HUES6 (cell line): ENCODE measurements at regions not wholly inside any gene's neighbourhood (a gene's known extent, or its start where the extent isn't known, plus 50 kb on each side); places are given as distances from the start of the nearest gene placed in this dataset.

ENCODE experiments used
- H3K27ac ChIP-seq: 2 replicates; pipeline ENCODE4 v1.7.0; 2013; ENCODE audit warnings: low read depth, mild to moderate bottlenecking, low read length, inconsistent platforms
- H3K27me3 ChIP-seq: 2 replicates; pipeline ENCODE4 v1.6.1; 2013; ENCODE audit warnings: low read length; ENCODE audit not compliant: control insufficient read depth, insufficient read depth
- H3K36me3 ChIP-seq: 2 replicates; pipeline ENCODE4 v1.6.1; 2013; ENCODE audit warnings: low read length; ENCODE audit not compliant: control insufficient read depth, insufficient read depth
- H3K4me1 ChIP-seq: 2 replicates; pipeline ENCODE4 v1.6.1; 2013; ENCODE audit warnings: low read length; ENCODE audit not compliant: control insufficient read depth, insufficient read depth
- H3K4me3 ChIP-seq: 2 replicates; pipeline ENCODE4 v1.5.1; 2013; ENCODE audit warnings: low read depth, low read length
- H3K9ac ChIP-seq: one replicate; pipeline ENCODE4 v1.6.1; 2013; ENCODE audit warnings: mild to moderate bottlenecking, low read length
- H3K9me3 ChIP-seq: 2 replicates; pipeline ENCODE4 v1.6.1; 2013; ENCODE audit warnings: low read depth, low read length; ENCODE audit not compliant: control insufficient read depth, insufficient read depth

GRCh38 chr5:29051509-29051908, 2013.1 kb upstream of the CDH9 start:
- Histone ChIP-seq H3K4me1 (no peaks in the 10 kb centered on the region), H3K36me3 (no peaks in the 10 kb centered on the region), H3K9me3 (no peaks in the 10 kb centered on the region)

DNA sequence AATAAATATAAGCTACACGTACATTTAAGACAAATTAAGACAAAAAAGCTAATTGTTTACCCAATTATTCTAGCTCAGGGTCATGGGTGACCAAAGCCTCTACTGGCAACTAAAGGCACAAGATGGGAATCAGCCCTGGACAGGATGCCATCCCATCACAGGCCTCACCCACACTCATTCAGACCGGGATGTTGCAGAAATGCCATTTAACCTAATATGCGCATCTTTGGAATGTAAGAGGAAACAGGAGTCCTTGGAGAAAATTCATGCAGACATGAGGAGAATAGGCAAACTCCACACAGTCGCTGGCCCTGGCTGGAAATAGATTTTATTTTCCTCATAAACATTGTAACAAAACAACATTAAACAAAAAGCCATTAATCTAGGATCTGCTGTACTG, 2003.8 kb upstream of the CDH9 start:
- H3K9ac ChIP-seq = no peak overlapping the region
- H3K36me3 ChIP-seq = no peaks in the 10 kb centered on the region
- no peak overlapping the region for H3K27ac ChIP-seq
- no peaks in the 10 kb centered on the region for H3K27me3 ChIP-seq
- no peaks in the 10 kb centered on the region for H3K9me3 ChIP-seq
- H3K4me1 ChIP-seq = 0 out of 2 replicates have a peak, but pooled peaks cover 7% of the 10 kb centered on the region
- H3K4me3 ChIP-seq = no peak overlapping the region

More at GRCh38 chr5:29051509-29051908, 2013.1 kb upstream of the CDH9 start:
- H3K27me3 ChIP-seq = no peaks in the 10 kb centered on the region
- no peak overlapping the region for H3K27ac ChIP-seq
- no peak overlapping the region for H3K4me3 ChIP-seq
- H3K9ac ChIP-seq = no peak overlapping the region

DNA sequence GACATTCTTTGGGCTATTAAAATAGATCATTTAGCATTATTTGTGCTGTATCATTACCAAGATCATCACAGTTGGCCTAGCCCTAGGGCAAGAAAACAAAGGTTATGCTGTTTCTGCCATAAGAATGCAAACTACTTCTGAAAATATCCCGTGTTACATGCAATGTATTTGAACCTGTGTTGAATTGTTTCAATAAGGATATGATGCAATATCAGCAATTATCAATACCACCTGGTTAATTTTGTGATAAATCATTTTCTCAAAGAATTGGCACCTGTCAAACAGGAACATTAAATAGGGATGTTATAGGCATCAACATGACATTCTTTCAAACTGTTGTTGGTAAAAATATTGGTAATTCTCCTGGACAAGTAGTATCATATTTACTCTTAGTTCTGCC, 2002.0 kb upstream of the CDH9 start:
- no peak overlapping the region for H3K27ac ChIP-seq
- no peaks in the 10 kb centered on the region for H3K36me3 ChIP-seq
- H3K4me1 ChIP-seq = 0 out of 2 replicates have a peak, but pooled peaks cover 7% of the 10 kb centered on the region
- no peaks in the 10 kb centered on the region for H3K27me3 ChIP-seq
- no peak overlapping the region for H3K4me3 ChIP-seq
- H3K9ac ChIP-seq = no peak overlapping the region
- no peaks in the 10 kb centered on the region for H3K9me3 ChIP-seq

DNA sequence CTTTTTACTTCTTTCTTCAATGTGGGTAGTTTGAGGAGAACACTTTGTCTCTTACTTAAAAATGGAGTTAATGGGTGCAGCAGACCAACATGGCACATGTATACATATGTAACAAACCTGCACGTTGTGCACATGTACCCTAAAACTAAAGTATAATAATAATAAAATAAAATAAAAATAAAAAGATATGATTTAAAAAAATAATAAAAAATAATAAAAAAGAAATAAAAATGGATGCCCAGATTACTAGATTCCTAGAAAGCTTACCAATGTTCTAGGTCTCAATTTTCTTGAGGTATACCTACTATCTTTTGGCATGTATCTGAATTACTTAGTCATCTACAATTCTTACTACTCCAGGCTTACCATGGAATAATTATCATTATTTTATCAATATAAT, 2001.6 kb upstream of the CDH9 start:
- no peak overlapping the region for H3K4me3 ChIP-seq
- no peaks in the 10 kb centered on the region for H3K9me3 ChIP-seq
- H3K9ac ChIP-seq = no peak overlapping the region
- H3K36me3 ChIP-seq = no peaks in the 10 kb centered on the region
- H3K27me3 ChIP-seq = no peaks in the 10 kb centered on the region
- no peak overlapping the region for H3K27ac ChIP-seq
- 0 out of 2 replicates have a peak, but pooled peaks cover 7% of the 10 kb centered on the region for H3K4me1 ChIP-seq

DNA sequence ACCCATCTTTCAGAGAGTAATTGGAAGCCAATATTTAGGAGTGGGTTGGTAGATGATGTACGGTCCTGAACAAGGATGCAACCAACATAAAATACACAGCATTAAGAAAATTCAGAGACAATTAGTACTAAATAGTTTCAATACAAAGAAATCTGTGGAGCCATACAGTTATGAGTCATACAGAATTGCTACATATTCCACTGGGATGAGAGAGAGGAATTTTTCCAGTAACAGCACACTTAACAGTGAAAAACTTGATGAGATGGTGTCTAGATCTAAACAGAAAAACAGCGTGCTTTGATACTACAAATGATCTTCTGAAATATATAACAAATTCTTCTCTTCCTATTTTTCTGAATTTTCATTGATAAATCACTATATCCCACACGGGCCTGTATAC, 1999.3 kb upstream of the CDH9 start:
- Histone ChIP-seq H3K36me3 (no peaks in the 10 kb centered on the region), H3K4me3 (no peak overlapping the region), H3K4me1 (0 out of 2 replicates have a peak, but pooled peaks cover 7% of the 10 kb centered on the region), H3K27ac (no peak overlapping the region), H3K27me3 (no peaks in the 10 kb centered on the region), H3K9ac (no peak overlapping the region), H3K9me3 (no peaks in the 10 kb centered on the region)

- H3K27ac ChIP-seq = no peak overlapping the region
- no peaks in the 10 kb centered on the region for H3K36me3 ChIP-seq
- H3K27me3 ChIP-seq = no peaks in the 10 kb centered on the region
- H3K4me1 ChIP-seq = no peaks in the 10 kb centered on the region
- no peaks in the 10 kb centered on the region for H3K9me3 ChIP-seq
- H3K4me3 ChIP-seq = no peak overlapping the region
- no peak overlapping the region for H3K9ac ChIP-seq
Measured at GRCh38 chr5:29024052-29024451, 1985.7 kb upstream of the CDH9 start.

DNA sequence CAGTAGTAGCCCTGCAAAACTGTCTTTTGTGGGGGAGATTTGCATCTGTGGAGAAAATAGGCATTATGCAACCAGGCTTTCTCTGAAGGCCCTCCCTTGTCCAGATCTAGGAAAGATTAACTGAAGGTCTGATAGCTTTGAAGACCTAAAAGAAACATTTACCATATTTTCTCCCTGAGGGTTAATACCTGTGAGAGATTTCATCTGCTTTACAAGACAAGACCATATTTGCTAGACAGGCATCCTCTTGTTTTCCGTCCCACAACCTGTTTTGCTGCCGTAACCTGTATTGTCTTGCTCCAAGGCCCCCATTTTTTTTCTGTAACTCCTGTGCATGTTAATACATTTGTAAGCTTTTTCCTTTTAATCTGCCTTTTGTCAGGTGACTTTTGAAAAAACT, 1985.2 kb upstream of the CDH9 start:
- Histone ChIP-seq H3K36me3 (no peaks in the 10 kb centered on the region), H3K27me3 (no peaks in the 10 kb centered on the region), H3K9me3 (no peaks in the 10 kb centered on the region), H3K4me3 (no peak overlapping the region), H3K4me1 (no peaks in the 10 kb centered on the region), H3K27ac (no peak overlapping the region), H3K9ac (no peak overlapping the region)

DNA sequence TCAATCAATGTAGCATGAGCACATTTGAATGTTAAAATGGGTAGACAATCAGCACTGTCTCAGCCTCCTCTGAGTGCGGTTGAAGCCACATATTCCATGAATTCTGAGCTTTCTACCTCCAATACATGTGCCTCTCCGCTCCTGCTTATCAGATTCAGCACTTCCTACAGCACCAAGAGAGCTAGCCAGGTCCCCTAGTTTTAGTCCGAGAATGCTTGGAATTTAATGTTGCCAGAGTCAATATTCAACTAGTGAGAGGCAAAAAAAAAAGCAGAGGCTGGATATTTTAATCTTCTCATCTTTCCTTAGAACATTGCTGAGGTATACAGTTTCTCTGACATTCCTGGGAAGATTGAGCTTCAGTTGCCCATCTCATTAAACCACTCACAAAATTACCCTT, 1979.1 kb upstream of the CDH9 start:
- no peak overlapping the region; the same call in 1 of the 2 replicates for H3K27ac ChIP-seq
- no peaks in the 10 kb centered on the region for H3K36me3 ChIP-seq
- H3K4me1 ChIP-seq = no peaks in the 10 kb centered on the region
- no peaks in the 10 kb centered on the region for H3K27me3 ChIP-seq
- no peak overlapping the region for H3K4me3 ChIP-seq
- no peaks in the 10 kb centered on the region for H3K9me3 ChIP-seq
- H3K9ac ChIP-seq = no peak overlapping the region

DNA sequence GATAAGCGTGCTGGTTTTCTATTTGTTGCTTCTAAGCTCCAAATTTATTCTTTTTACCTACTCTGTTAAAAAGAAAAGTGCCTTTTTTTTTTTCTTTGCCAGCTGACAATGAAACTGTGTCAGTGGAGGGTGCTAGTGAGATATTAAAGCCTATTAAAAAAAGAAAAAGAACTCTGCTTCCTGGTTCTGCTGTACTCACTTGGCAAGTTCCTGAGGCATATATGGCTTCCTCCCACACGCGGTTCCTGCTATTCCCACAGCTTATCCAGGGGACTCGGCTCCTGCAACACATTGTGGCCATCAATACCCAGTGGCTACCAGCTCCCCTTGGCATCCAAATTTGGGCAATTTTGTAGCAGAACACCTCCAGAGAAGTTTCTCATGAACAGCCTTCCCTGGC, 1977.7 kb upstream of the CDH9 start:
- Histone ChIP-seq H3K9me3 (no peaks in the 10 kb centered on the region), H3K36me3 (no peaks in the 10 kb centered on the region), H3K4me3 (no peak overlapping the region), H3K27me3 (no peaks in the 10 kb centered on the region), H3K4me1 (no peaks in the 10 kb centered on the region), H3K27ac (no peak overlapping the region), H3K9ac (no peak overlapping the region)

DNA sequence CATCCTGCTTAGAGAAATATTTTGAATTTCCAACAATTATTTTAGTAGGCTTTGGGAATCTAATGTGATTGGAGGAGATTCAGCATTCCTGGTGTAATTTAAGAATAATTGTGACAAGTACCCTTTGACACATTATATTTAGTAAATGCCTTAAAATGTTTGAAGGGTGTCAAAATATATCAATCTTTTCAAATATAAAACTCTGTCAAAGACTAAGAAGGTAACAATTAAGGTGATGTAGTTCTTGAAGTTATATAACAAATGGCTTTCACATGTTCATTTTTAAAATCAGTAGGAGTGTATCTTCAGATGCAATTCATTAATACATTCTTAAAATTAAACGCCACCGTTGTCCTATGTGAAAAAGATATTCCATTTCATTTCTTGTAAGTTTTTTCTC, 1977.1 kb upstream of the CDH9 start:
- H3K4me3 ChIP-seq = no peak overlapping the region
- no peak overlapping the region for H3K27ac ChIP-seq
- H3K4me1 ChIP-seq = no peaks in the 10 kb centered on the region
- H3K36me3 ChIP-seq = no peaks in the 10 kb centered on the region
- no peaks in the 10 kb centered on the region for H3K27me3 ChIP-seq
- no peak overlapping the region for H3K9ac ChIP-seq
- no peaks in the 10 kb centered on the region for H3K9me3 ChIP-seq

DNA sequence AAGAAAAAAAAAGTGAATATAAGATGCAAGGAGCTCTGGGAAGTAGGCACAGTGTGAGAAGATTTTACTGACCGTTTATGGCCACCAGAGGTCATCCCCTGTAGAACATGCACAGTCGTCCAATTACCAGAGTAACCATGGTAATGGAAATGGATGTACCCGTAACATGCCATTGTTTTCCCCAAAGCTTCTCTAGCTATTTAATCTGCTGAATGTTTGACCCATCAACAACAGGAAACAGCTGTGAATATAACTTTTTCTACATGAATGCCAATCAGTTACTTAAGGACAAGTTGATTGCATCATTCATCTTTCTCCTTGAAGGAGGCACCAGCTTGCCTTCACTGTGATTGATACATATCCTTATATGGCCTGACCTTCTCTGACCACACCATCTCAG, 1967.0 kb upstream of the CDH9 start:
- no peaks in the 10 kb centered on the region for H3K36me3 ChIP-seq

DNA sequence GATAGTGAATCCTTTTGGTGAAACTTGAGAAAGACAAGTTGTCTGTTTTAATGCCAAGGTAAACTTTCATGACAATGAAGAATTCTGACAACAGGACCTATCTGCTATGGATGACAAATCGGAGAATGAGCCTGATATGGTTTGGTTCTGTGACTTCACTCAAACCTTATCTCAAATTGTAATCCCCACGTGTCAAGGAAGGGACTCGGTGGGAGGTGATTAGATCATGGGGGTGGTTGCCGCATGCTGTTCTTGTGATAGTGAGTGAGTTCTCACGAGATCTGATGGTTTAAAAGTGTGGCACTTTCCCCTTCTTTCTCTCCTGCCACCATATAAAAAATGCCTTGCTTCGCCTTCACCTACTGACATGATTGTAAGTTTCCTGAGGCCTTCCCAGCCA, 1964.1 kb upstream of the CDH9 start:
- Histone ChIP-seq H3K4me3 (no peak overlapping the region), H3K9ac (no peak overlapping the region), H3K4me1 (no peaks in the 10 kb centered on the region), H3K9me3 (no peaks in the 10 kb centered on the region), H3K27ac (no peak overlapping the region), H3K27me3 (no peaks in the 10 kb centered on the region), H3K36me3 (no peaks in the 10 kb centered on the region)

More for the DNA sequence above, 1967.0 kb upstream of the CDH9 start:
- H3K4me1 ChIP-seq = no peaks in the 10 kb centered on the region
- no peaks in the 10 kb centered on the region for H3K27me3 ChIP-seq
- no peaks in the 10 kb centered on the region for H3K9me3 ChIP-seq
- H3K9ac ChIP-seq = no peak overlapping the region
- no peak overlapping the region for H3K4me3 ChIP-seq
- H3K27ac ChIP-seq = no peak overlapping the region
